ENCODE measurements at regions not wholly inside any gene's neighbourhood (a gene's known extent, or its start where the extent isn't known, plus 50 kb on each side); places are given as distances from the start of the nearest gene placed in this dataset.

DNA sequence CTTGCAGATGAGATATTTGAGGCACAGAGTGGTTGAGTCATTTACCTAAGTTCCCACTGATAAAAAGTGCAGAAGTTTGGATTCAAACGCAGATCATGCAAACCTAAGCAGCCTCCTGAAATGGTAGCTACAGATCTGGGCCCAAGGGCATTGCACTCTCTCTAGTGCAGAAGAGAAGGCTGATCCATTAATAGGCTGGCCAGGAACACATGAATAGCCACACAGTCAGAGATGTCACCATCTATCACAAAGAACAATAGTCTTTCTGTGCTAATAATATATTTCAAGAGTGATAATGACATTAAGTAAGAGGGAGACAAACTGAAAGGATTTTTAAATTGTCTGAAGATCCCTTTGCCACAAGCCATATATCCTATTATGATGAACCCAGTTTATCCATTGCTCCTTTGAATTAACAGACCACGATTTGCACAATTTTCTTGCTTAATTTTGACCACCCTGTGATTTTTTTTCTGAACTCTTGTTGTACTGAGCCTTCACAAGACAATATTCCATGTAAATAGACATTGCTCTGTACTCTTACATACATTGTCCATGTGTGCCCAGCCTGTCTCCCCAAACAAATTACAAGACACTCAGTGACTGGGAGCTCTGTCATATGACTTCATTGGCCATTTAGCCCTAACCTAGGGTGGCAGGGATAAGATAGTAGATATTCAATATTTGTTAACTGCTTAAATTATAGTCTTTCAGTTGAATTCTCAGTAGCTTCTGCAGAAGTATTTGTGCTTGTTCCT, 112.4 kb upstream of the RBPJ start:
- TF ChIP-seq EZH2 (IDR thresholded peaks at IDR 0.05) (no peak), POLR2AphosphoS5 (IDR thresholded peaks at IDR 0.05; ENCODE audit: borderline replicate concordance, low read depth, low read length) (no peak), FOXP2 (optimal IDR thresholded peaks at IDR 0.05; ENCODE audit: control extremely low read depth, extremely low read length, insufficient read depth) (no peak)
